ENCODE measurements at regions not wholly inside any gene's neighbourhood (a gene's known extent, or its start where the extent isn't known, plus 50 kb on each side); places are given as distances from the start of the nearest gene placed in this dataset.

GRCh38 chr15:94611656-94612055 is 380.3 kb downstream of the MCTP2 start:
- no peak overlapping the region for H3K9ac ChIP-seq (ENCODE audit: low read length)
- no peak overlapping the region for H3K27ac ChIP-seq (ENCODE audit: low read length)
- H3F3A ChIP-seq (ENCODE audit: insufficient read depth, low read length) = no peaks in the 10 kb centered on the region
- H3K36me3 ChIP-seq (replicated peaks; ENCODE audit: insufficient read depth, low read length) = no peaks in the 10 kb centered on the region
- H3K4me2 ChIP-seq (ENCODE audit: low read depth, low read length) = no peak overlapping the region
- H3K27me3 ChIP-seq (replicated peaks; ENCODE audit: insufficient read depth, low read length) = no peaks in the 10 kb centered on the region
- no peak for DNase-seq
- no peaks in the 10 kb centered on the region for H3K4me1 ChIP-seq (ENCODE audit: low read length)
- H3K4me3 ChIP-seq (ENCODE audit: low read length) = no peak overlapping the region
- H4K20me1 ChIP-seq (ENCODE audit: insufficient read depth, low read length) = no peaks in the 10 kb centered on the region
- no peak overlapping the region for H2AFZ ChIP-seq (ENCODE audit: low read length)
- no peak for TF ChIP-seq CTCF (IDR thresholded peaks at IDR 0.05; ENCODE audit: low read length)
- no peak for TF ChIP-seq EZH2 (optimal IDR thresholded peaks at IDR 0.05; ENCODE audit: low read depth, low read length)
- TF ChIP-seq EZH2phosphoT487 (IDR thresholded peaks at IDR 0.05; ENCODE audit: low read length) = no peak
- H3K79me2 ChIP-seq (ENCODE audit: low read length) = no peaks in the 10 kb centered on the region
- H3K9me2 ChIP-seq (replicated peaks; ENCODE audit: insufficient read depth, low read length) = no peaks in the 10 kb centered on the region
- H3K9me3 ChIP-seq (replicated peaks; ENCODE audit: insufficient read depth, low read length) = no peaks in the 10 kb centered on the region

- Histone ChIP-seq H3F3A (ENCODE audit: insufficient read depth, low read length) (no peaks in the 10 kb centered on the region), H3K36me3 (replicated peaks; ENCODE audit: insufficient read depth, low read length) (no peaks in the 10 kb centered on the region), H3K27me3 (replicated peaks; ENCODE audit: insufficient read depth, low read length) (no peaks in the 10 kb centered on the region), H4K20me1 (ENCODE audit: insufficient read depth, low read length) (no peaks in the 10 kb centered on the region), H3K9me2 (replicated peaks; ENCODE audit: insufficient read depth, low read length) (no peaks in the 10 kb centered on the region), H3K9ac (ENCODE audit: low read length) (no peak overlapping the region), H2AFZ (ENCODE audit: low read length) (no peak overlapping the region), H3K4me1 (ENCODE audit: low read length) (no peaks in the 10 kb centered on the region), H3K4me3 (ENCODE audit: low read length) (no peak overlapping the region), H3K4me2 (ENCODE audit: low read depth, low read length) (no peak overlapping the region), H3K9me3 (replicated peaks; ENCODE audit: insufficient read depth, low read length) (no peaks in the 10 kb centered on the region), H3K79me2 (ENCODE audit: low read length) (no peaks in the 10 kb centered on the region), H3K27ac (ENCODE audit: low read length) (no peak overlapping the region)
- TF ChIP-seq CTCF (IDR thresholded peaks at IDR 0.05; ENCODE audit: low read length) (no peak), EZH2 (optimal IDR thresholded peaks at IDR 0.05; ENCODE audit: low read depth, low read length) (no peak), EZH2phosphoT487 (IDR thresholded peaks at IDR 0.05; ENCODE audit: low read length) (no peak)
- no peak for DNase-seq
These were observed 384.3 kb downstream of the MCTP2 start for GRCh38 chr15:94615688-94616087.

GRCh38 chr15:94620632-94621031 is 389.3 kb downstream of the MCTP2 start:
- H3K4me3 ChIP-seq (ENCODE audit: low read length) = no peak overlapping the region
- H3F3A ChIP-seq (ENCODE audit: insufficient read depth, low read length) = no peaks in the 10 kb centered on the region
- no peak overlapping the region for H3K27ac ChIP-seq (ENCODE audit: low read length)
- no peaks in the 10 kb centered on the region for H3K9me2 ChIP-seq (replicated peaks; ENCODE audit: insufficient read depth, low read length)
- no peaks in the 10 kb centered on the region for H4K20me1 ChIP-seq (ENCODE audit: insufficient read depth, low read length)
- H2AFZ ChIP-seq (ENCODE audit: low read length) = no peak overlapping the region
- H3K9ac ChIP-seq (ENCODE audit: low read length) = no peak overlapping the region
- no peaks in the 10 kb centered on the region for H3K4me1 ChIP-seq (ENCODE audit: low read length)
- no peak overlapping the region for H3K4me2 ChIP-seq (ENCODE audit: low read depth, low read length)
- no peaks in the 10 kb centered on the region for H3K9me3 ChIP-seq (replicated peaks; ENCODE audit: insufficient read depth, low read length)
- no peaks in the 10 kb centered on the region for H3K36me3 ChIP-seq (replicated peaks; ENCODE audit: insufficient read depth, low read length)
- TF ChIP-seq EZH2 (optimal IDR thresholded peaks at IDR 0.05; ENCODE audit: low read depth, low read length) (no peak), EZH2phosphoT487 (IDR thresholded peaks at IDR 0.05; ENCODE audit: low read length) (no peak), CTCF (IDR thresholded peaks at IDR 0.05; ENCODE audit: low read length) (no peak)
- H3K27me3 ChIP-seq (replicated peaks; ENCODE audit: insufficient read depth, low read length) = no peaks in the 10 kb centered on the region
- no peaks in the 10 kb centered on the region for H3K79me2 ChIP-seq (ENCODE audit: low read length)
- DNase-seq = no peak

Measured in MM.1S (cell line).